Fibroblast of peridontal ligament (primary cell): ENCODE measurements at regions not wholly inside any gene's neighbourhood (a gene's known extent, or its start where the extent isn't known, plus 50 kb on each side); places are given as distances from the start of the nearest gene placed in this dataset.
"Not testable (repeated sequence)": the region's sequence is repeated elsewhere in the genome, so short reads cannot be mapped to it uniquely, and the experiment has no call there.

Source experiments
- DNase-seq: peaks from one replicate; pipeline ENCODE4 v3.0.0-alpha.2; 2010; ENCODE audit errors: extremely low read depth

- DNase-seq, result no peak
Measured at GRCh38 chr21:35749904-35750303, 310.4 kb downstream of the SETD4 start.

GRCh38 chr21:35748678-35749314 is 311.5 kb downstream of the SETD4 start:
- DNase-seq, result no peak

- DNase-seq, result no peak
Measured at GRCh38 chr21:35743571-35743970, 316.8 kb downstream of the SETD4 start.

GRCh38 chr21:35738347-35738961 is 321.9 kb downstream of the SETD4 start:
- DNase-seq, result no peak

GRCh38 chr21:35737899-35738346 is 322.4 kb downstream of the SETD4 start:
- peak; percentile 79 for DNase-seq

GRCh38 chr21:35737449-35737848 is 322.9 kb downstream of the SETD4 start:
- no peak for DNase-seq

- DNase-seq, result no peak
Measured at GRCh38 chr21:35732788-35733187, 327.5 kb downstream of the SETD4 start.

GRCh38 chr21:35730325-35730724 is 330.0 kb downstream of the SETD4 start:
- no peak for DNase-seq

- no peak for DNase-seq
Measured at GRCh38 chr21:35727830-35728229, 332.5 kb downstream of the SETD4 start.

- DNase-seq, result no peak
Measured at GRCh38 chr21:35724156-35724555, 336.2 kb downstream of the SETD4 start.

- DNase-seq, result no peak
Measured at GRCh38 chr21:35721701-35722100, 338.6 kb downstream of the SETD4 start.

GRCh38 chr21:35720208-35720731 is 340.1 kb downstream of the SETD4 start:
- DNase-seq, result no peak

GRCh38 chr21:35719080-35719479 is 341.2 kb downstream of the SETD4 start:
- DNase-seq, result no peak

- DNase-seq, result no peak
Measured at GRCh38 chr21:35716876-35717565, 343.3 kb downstream of the SETD4 start.

- DNase-seq, result no peak
Measured at GRCh38 chr21:35713914-35714313, 346.4 kb downstream of the SETD4 start.

GRCh38 chr21:35711661-35712060 is 348.7 kb downstream of the SETD4 start:
- DNase-seq, result no peak

- no peak for DNase-seq
Measured at GRCh38 chr21:35711213-35711612, 349.1 kb downstream of the SETD4 start.

GRCh38 chr21:35709990-35710389 is 350.3 kb downstream of the SETD4 start:
- DNase-seq, result not testable (repeated sequence)

GRCh38 chr21:35705888-35706287 is 354.4 kb downstream of the SETD4 start:
- DNase-seq, result no peak

GRCh38 chr21:35705237-35705887 is 355.0 kb downstream of the SETD4 start:
- DNase-seq, result no peak

- no peak for DNase-seq
Measured at GRCh38 chr21:35703704-35704103, 356.6 kb downstream of the SETD4 start.

GRCh38 chr21:35699361-35699760 is 361.0 kb downstream of the SETD4 start:
- no peak for DNase-seq
